HepG2 (cell line): ENCODE measurements at regions not wholly inside any gene's neighbourhood (a gene's known extent, or its start where the extent isn't known, plus 50 kb on each side); places are given as distances from the start of the nearest gene placed in this dataset.

Experiments
- CBX2 ChIP-seq, 2 experiments: fragments of 200-600 bp in 1 of 2; sonication (generic); formaldehyde crosslinking in 1 of 2; IDR thresholded peaks; 2 replicates each; pipeline versions ENCODE4 v1.7.0 to v1.8.1; 2018 to 2022; ENCODE audit warnings: low read depth in 2 of 2, low read length in 1 of 2, mild to moderate bottlenecking in 1 of 2, missing genetic modification reagents in 1 of 2
- CREB1 ChIP-seq, 2 experiments: fragments of 450-650 bp in 1 of 2; IDR thresholded peaks; 2 replicates each; pipeline ENCODE4 v1.6.1; 2016 to 2017; ENCODE audit warnings: control low read depth in 1 of 2, mild to moderate bottlenecking in 1 of 2, missing compliant biosample characterization in 1 of 2, missing genetic modification characterization in 1 of 2
- DPF2 ChIP-seq: sonication (generic); formaldehyde crosslinking; IDR thresholded peaks from 2 replicates; pipeline ENCODE4 v1.4.0; 2020; ENCODE audit warnings: mild to moderate bottlenecking, low read depth, missing genetic modification reagents, borderline replicate concordance
- MAFK ChIP-seq, 2 experiments: IDR thresholded peaks in 1 of 2; conservative IDR thresholded peaks in 1 of 2; 2 replicates each; pipeline ENCODE4 v1.6.1; 2011; ENCODE audit warnings: improper control_type of control experiment in 2 of 2, low read length in 2 of 2
- MTA1 ChIP-seq: sonication (generic); formaldehyde crosslinking; IDR thresholded peaks from 2 replicates; pipeline ENCODE4 v1.4.0; 2020; ENCODE audit warnings: missing genetic modification reagents, mild to moderate bottlenecking, borderline replicate concordance
- POLR2A ChIP-seq, 2 experiments: IDR thresholded peaks; 2 replicates each; pipeline ENCODE4 v1.6.1; 2011; ENCODE audit warnings: low read depth in 2 of 2, low read length in 2 of 2, mild to moderate bottlenecking in 1 of 2, moderate library complexity in 1 of 2; ENCODE audit not compliant: insufficient read depth in 1 of 2
- RAD21 ChIP-seq: fragments of 450-650 bp; formaldehyde crosslinking; IDR thresholded peaks from 2 replicates; pipeline ENCODE4 v1.5.0; 2020; ENCODE audit warnings: mild to moderate bottlenecking
- YY1 ChIP-seq: IDR thresholded peaks from 2 replicates; pipeline ENCODE4 v1.6.1; 2011; ENCODE audit warnings: low read length, low read depth, moderate library complexity, mild to moderate bottlenecking; ENCODE audit not compliant: insufficient read depth, insufficient replicate concordance
- ZNF12 ChIP-seq: sonication (generic); formaldehyde crosslinking; IDR thresholded peaks from 2 replicates; pipeline ENCODE4 v1.5.0; 2020; ENCODE audit warnings: missing genetic modification reagents
- ZNF274 ChIP-seq: sonication (generic); formaldehyde crosslinking; IDR thresholded peaks from 2 replicates; pipeline ENCODE4 v1.5.1; 2020; ENCODE audit warnings: mild to moderate bottlenecking, missing genetic modification reagents
- ZNF841 ChIP-seq: sonication (generic); formaldehyde crosslinking; IDR thresholded peaks from 2 replicates; pipeline ENCODE4 v1.8.1; 2023; ENCODE audit warnings: missing genetic modification reagents, borderline replicate concordance
- TF ChIP-seq, protein P1 (sequence below): sonication (generic); formaldehyde crosslinking; IDR thresholded peaks from 2 replicates; pipeline ENCODE4 v1.5.0; 2020; ENCODE audit warnings: mild to moderate bottlenecking, missing genetic modification reagents, moderate library complexity
- TF ChIP-seq, protein P2 (sequence below): sonication (generic); formaldehyde crosslinking; IDR thresholded peaks from 2 replicates; pipeline ENCODE4 v1.4.0; 2020; ENCODE audit warnings: missing genetic modification reagents

DNA sequence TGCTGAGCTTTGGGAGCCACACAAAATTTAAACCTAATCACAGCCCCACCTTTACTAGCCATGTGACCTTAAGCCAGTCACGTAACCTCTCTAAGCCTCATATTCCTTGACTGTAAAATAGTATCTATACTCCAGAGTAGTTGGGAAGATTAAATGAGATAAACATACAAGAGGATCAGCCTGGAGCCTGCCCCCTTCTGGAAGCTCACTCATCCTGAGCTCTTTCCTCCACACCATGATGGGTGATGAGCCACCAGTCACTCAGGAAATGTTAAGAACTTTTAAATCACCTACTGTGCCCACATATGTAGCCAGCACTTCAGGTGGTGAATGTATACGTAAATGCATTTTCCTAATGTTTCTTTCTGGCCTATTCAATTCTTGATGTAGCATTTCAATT, 195.9 kb upstream of the DDX18 start:
- TF ChIP-seq MTA1 (no peak), POLR2A (IDR thresholded peaks at IDR 0.05; ENCODE audit: insufficient read depth in 1 of 2, low read depth in 2 of 2, low read length in 2 of 2) (no peak), YY1 (no peak), ZNF841 (CRISPR knock-in tag) (no peak), DPF2 (CRISPR knock-in tag) (no peak), ZNF12 (CRISPR knock-in tag) (no peak), RAD21 (CRISPR knock-in tag) (no peak), CREB1 (IDR thresholded peaks at IDR 0.05) (no peak), CREB1 (CRISPR knock-in tag; IDR thresholded peaks at IDR 0.05) (no peak), MAFK (conservative IDR thresholded peaks at IDR 0.05 in 1 of 2, IDR thresholded peaks at IDR 0.05 in 1 of 2; ENCODE audit: low read length in 2 of 2) (no peak), CBX2 (IDR thresholded peaks at IDR 0.05; ENCODE audit: low read depth, low read length) (no peak), CBX2 (CRISPR knock-in tag; IDR thresholded peaks at IDR 0.05; ENCODE audit: low read depth) (no peak), ZNF274 (no peak)
- TF ChIP-seq, protein P1, sequence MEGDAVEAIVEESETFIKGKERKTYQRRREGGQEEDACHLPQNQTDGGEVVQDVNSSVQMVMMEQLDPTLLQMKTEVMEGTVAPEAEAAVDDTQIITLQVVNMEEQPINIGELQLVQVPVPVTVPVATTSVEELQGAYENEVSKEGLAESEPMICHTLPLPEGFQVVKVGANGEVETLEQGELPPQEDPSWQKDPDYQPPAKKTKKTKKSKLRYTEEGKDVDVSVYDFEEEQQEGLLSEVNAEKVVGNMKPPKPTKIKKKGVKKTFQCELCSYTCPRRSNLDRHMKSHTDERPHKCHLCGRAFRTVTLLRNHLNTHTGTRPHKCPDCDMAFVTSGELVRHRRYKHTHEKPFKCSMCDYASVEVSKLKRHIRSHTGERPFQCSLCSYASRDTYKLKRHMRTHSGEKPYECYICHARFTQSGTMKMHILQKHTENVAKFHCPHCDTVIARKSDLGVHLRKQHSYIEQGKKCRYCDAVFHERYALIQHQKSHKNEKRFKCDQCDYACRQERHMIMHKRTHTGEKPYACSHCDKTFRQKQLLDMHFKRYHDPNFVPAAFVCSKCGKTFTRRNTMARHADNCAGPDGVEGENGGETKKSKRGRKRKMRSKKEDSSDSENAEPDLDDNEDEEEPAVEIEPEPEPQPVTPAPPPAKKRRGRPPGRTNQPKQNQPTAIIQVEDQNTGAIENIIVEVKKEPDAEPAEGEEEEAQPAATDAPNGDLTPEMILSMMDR (CRISPR knock-in tag): no peak
- TF ChIP-seq, protein P2, sequence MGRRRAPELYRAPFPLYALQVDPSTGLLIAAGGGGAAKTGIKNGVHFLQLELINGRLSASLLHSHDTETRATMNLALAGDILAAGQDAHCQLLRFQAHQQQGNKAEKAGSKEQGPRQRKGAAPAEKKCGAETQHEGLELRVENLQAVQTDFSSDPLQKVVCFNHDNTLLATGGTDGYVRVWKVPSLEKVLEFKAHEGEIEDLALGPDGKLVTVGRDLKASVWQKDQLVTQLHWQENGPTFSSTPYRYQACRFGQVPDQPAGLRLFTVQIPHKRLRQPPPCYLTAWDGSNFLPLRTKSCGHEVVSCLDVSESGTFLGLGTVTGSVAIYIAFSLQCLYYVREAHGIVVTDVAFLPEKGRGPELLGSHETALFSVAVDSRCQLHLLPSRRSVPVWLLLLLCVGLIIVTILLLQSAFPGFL (CRISPR knock-in tag): no peak
